GM18870 (cell line): ENCODE measurements at regions not wholly inside any gene's neighbourhood (a gene's known extent, or its start where the extent isn't known, plus 50 kb on each side); places are given as distances from the start of the nearest gene placed in this dataset.

Experiments
- ATAC-seq: cut with Tn5 transposase; IDR thresholded peaks from one replicate; pipeline ENCODE4 v1.9.1; 2021; ENCODE audit warnings: moderate library complexity; ENCODE audit not compliant: unreplicated experiment

DNA sequence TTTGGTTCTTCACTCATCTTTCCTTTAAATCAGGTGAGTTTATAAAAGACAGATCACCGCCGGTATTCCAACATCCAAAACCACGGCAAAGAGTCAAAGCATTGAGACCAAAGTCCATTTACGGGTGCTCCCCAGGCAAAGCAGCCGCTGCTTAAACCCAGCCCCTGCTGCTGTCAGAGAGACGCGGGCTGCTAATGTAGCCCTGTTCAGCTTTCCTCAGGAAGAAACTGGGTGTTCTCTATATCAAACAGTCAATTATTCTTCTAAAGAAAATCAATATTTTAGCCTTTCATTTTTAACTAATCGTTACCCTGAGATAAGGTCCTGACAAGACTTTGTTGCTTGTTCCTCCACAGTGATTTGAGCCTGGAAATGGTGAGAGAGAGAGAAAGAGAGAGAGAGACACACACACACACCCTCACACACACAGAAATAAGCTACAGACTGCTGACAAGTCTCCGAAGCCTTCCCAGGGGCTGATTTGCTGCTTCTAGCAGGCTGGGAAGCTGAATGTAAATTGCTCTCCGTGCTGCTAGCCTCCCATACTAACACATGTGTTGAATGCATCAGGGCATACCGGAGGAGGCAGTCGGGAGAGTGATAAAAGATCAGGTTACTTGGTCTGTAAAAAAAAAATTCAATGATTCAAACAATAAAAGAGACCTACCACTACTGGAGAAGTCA lies 183.0 kb upstream of the ANK3 start:
- ATAC-seq = no peak

DNA sequence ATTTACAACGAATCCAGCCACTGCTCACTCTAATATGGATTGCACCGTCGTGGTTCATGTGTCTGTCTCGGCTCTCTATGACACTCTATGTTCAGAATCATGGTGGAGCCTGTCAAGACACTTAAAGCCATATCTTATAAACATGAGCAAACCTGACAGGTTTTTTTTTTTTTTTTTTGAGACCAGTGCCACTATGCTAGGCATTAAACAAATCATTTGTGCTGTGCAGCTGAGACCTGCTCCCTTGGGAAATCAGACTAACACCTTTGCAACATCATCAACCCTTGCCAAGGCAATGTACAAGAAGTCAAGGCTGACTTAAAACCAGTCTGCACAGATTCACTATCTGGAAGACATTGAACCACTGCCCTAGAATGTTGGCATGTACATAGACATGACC lies 181.2 kb upstream of the ANK3 start:
- ATAC-seq = no peak

DNA sequence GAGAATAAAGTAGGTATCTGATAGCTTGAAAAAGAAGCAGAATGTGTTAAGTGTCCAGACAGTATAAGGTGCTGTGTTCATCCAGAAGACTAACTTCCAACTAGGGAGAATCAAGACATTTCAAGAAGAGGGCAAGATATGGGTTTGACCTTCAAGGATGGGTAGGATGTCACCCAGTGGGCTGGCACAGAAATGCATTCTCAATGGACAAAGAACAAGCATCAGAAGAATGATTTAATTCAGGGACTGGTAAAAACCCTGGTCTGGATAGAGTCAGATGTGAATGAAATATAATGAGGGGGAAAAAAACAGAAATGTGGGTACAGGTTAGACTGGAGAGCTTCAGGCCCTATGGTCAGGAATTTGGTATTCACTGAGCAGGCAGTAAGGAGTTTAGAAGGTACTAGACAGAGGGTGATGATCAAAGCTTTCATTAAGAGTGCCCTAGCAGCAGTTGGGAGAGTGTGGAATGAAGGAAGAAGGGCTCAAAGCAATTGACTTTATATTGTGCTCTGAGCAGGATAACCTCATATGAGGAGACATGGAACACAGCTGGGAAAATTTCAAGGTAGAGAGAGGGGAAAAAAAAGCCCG lies 180.7 kb upstream of the ANK3 start:
- ATAC-seq = no peak

DNA sequence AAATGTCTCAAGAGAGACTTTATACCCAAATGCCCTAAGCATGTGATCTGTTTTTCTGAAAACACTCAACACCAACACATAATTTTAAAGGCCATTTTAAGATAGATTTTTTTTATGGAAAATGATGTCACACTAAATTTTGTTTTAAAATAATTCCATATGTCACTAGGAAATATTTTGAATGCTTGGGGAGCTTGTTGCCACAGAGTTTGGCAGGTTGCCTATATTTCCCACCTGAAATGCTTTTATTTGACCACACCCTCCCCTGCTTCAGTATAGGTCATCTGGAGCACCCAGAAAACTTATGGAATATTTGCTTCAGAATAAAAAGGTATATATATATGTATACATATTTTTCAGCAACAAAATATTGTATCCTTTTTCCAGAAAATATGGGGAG lies 180.0 kb upstream of the ANK3 start:
- no peak for ATAC-seq

DNA sequence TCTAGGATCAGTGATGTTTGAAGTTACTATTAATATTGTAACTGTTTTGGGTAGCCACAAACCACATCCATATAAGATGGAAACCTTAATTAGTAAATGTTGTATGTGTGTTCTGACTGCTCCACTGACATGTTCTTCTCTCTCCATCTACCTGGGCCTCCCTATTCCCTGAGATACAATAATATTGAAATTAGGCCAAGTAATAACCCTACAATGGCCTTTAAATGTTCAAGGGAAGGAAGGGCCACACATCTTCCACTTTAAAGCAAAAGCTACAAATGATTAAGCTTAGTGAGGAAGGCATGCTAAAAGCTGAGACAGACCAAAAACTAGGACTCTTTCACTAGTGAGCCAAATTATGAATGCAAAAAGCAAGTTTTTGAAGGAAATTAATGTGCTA lies 176.4 kb upstream of the ANK3 start:
- ATAC-seq = no peak

DNA sequence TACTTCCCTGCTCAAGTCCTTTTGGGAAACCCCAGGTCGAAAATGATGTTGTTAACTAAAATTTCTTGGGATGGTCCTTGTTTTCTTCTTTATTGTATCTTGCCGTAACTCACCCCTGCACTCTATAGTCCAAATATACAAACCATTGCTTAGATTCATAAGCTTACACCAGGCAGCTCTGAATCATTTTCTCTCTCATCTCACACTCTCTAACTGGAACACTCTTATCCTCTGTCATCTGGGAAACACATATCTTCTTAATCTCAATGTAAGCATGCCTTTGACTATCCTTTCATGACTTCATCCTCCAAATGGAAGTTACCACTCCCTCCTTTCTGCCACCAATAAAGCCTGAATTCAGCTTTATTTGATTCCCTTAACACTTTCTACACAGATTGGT lies 175.8 kb upstream of the ANK3 start:
- ATAC-seq = no peak

DNA sequence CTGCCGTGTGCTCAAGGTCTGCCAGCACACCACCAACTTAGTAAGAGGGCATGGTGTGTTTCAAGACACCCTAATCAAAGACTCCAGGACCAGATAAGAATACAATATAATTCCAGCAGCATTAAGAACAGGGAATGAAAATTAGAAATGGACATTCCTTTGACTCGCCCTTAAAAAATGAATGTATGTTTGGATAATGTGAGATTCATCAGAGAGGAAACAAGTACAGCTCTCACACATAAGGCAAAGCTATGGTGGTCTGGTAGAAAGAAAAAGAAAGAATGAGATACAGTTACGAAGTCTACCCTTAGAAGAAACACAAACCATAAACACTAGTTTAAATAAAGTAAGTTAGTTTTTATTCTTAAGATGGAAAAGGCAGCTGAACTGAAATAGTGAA lies 174.8 kb upstream of the ANK3 start:
- no peak for ATAC-seq

DNA sequence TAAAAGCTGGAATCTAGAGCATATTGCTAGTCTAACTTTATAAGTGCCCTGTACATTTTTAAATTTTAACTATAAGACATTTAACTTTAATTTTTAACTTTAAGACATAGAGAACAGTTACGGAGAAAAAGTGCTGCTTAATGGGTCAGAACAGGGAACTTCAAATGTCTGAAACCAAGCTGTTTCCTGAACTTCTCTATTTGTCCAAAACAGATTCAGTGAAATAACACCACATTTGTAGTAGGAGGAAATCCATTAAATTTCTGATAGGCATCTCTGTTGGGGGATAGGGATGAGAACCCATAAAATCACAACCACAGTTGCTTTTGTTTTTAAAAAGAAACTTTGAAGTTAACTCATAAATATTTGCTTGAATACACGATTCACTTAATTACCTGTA lies 170.8 kb upstream of the ANK3 start:
- no peak for ATAC-seq

DNA sequence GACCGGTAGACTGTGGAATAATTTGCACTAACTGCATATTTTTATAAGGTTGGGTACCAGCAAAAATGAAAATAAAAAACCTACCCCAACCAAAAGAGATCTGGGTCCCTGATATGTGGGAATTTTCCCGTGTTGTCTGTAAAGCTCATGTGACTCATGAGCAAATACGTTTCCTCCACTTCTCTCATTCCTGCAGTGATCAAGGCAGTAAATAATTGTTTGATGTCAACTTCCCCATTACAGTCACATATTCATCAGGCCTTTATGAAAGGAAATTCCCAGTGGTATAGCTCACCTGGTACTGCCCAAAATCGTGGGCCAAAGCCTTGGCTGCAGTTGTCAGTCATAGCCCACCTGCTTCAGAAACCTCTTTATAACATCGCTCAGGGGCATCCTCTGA lies 166.0 kb upstream of the ANK3 start:
- no peak for ATAC-seq

DNA sequence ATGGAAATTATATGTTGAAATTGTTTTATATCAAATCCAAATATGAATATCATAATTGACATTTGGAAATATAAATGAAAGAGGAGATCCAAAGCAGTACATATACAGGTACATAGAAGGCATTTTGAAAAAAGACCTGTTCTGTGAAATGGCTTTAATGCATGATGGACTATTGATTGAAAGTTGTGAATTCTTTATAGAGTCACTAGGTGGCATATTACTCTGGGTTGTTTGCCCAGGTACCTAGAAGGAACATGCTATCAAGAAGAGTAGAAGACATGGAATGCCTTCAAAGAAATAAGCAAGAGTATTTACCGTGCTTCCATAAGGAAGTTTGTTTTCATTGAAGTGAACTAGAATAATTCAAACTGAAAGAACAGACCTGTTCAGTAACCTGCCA lies 160.0 kb upstream of the ANK3 start:
- ATAC-seq = no peak

DNA sequence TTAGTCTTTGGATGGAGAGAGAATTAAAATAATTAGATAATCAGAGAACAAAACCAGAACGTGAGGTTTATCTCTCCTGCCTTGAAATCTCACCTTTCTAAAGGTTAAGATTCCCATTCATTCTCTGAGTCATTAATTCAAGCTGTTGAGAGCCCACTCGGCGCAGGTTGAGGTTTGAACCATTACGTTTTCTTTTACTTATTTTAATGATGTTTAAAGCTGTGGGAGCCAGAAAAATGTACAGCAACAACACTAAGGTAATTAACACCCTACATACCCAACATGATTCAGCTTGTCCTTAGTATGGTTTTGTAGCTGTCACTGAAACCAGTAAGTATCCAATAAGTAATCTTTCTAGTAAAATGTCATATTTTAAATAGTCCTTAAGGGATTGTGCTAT lies 153.0 kb upstream of the ANK3 start:
- no peak for ATAC-seq

DNA sequence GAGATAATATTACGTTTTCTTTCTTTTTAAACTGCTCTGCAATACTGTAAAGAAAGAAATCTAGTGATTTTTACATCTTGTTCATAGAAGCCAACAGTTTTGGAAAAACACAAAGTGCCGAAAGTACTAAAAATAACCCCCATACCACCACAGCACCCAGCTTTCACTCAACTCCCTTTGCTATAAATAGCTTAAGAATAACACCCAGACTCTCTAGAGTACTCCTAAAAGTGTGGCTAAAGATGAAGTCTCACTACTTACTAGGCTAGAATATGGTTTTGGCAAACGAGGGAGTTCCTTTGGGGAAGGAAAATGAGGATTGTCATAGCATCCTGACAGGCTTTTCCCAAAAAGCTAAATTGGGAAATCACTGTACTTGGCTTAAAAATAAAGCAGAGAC lies 151.8 kb upstream of the ANK3 start:
- ATAC-seq = no peak

DNA sequence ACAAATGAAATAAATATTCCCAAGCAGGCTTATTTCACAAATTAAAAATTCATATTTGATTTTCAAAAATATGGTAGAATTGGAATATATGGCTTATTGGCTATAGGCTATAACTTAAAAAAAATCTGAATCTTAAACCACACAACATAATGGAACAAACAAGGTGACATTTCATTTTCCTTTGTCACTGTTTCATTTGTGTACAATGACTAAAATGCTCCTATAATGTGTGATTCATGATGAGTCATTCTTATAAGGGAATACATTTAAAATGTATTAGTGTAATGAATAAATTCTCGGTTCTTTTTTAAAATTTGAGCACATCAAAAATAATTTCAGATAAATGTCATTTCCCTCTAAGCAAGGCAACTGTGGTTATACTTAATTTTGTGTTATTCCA lies 148.0 kb upstream of the ANK3 start:
- no peak for ATAC-seq

DNA sequence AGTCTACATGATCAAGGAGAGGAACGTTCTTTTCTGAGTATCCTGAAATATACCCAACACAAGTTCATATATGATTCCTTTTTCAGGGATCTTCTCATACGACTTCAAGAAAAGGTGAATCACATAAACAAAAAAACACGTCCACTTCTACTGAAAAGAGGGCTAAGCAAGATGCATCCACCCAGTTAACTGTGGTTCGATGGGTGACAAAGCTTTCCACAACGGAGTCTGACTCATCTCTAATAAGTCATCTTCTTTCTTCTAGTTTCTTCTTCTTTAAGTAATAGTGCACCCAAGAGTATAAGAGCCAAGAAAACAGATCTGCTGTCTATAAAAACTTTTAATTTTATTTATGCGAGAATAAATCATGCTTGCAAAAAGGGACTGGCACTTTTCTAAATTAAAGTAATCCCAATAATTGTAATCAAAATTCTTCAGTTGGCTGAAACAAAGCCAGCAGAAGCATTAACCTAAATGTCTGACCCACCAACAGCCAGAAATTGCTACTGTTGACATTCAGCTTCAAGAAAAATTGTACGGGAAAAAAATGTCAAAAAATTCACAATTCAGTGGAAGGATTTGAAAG lies 146.9 kb upstream of the ANK3 start:
- ATAC-seq = no peak

DNA sequence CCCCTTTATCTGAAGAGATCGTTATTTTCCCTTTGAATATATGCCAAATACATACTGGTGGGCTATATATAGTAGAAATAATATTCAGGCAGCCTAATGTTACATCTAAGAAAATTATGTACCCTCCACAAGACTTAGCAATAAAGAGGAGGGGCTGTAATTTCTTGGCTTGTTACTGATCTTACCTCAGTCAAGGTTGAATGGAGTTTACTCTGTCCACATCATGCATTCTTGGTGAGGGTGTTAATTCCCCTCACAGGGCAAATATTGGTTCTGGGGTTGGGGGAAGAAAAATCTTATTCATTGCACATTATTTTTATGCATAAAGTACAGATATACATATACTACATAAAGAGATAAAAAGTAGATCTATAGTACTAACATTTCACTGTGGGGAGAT lies 145.8 kb upstream of the ANK3 start:
- no peak for ATAC-seq

DNA sequence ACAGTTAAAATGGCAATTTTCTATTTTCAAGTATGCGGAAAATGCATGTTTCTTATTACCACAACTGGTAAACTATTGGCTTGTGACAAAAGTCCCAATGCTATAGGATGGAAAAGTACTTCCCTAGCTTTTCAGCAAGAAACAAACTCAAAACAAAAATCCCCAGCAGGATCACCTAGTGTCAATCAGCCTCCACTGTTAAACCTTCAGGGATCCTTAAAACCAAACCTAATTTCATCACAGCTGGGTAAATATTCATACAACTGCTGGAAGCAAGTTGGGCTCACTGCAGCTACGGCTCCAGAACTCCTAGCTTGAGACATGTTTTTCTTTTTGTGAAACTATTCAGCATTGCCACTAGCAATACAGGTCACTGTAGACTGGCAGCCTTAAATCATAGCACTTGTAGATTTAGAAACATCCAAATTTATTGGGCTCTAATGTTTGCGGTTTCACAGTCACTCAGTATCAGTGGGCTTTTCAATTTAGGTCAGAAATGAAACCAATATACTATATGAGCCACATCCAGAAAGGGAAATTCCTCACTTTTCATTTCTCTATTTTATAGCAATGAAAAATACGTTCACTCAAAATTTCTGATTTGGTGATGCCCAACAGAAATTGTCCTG lies 145.2 kb upstream of the ANK3 start:
- ATAC-seq = peak; percentile 46

DNA sequence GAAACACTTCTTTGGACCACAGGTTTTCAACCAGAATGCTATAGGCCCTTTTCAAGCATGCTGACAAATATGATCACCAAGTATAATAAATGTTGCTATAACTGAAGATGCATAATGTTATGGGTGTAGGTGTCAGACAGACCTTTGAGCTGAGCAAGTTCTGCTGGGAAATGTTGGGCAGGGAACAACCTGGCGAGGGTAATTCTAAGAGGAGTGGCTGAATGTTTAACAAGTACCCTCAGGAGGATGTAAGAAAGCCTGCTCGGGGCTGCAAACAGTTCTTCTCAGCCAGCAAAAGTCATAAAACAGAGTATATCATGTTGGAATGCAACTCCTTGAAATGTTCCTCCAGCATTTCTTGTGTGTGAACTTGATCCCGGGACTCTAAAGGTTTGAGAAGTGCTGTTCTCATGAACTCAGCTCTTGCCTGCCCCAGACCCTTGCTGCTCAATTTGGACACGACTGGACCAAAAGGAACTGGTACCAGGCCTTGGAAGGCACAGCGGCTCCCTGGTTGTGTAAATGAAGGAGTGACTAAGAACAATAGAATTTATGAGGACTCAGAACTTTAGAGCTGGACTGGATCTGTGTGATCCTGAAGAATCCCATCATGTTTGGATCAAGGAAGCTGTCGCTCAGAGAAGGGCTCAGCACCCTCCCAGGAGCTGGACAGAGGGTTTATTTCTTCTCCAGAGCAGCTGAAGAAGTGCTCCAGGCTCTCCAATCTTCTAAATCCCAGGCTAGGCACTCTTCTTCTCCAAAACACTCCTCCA lies 143.2 kb upstream of the ANK3 start:
- no peak for ATAC-seq

DNA sequence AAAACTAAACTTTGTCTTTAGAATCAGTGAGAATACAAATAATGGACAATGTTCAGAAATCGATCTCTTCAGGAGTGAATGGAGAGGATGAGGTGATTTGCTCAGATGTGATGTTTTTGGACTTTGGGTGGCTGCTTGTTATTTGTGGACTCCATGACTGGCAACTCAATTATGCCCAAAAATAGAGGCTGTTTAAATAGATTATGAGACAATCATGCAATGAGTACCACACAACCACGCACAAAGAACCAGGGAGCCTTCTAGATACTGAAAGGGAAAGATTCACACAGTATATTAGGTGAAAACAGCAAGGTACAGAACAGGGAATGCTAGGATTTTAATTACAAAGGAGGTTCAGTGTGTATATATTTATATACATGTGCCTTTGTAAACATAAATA lies 141.3 kb upstream of the ANK3 start:
- no peak for ATAC-seq

DNA sequence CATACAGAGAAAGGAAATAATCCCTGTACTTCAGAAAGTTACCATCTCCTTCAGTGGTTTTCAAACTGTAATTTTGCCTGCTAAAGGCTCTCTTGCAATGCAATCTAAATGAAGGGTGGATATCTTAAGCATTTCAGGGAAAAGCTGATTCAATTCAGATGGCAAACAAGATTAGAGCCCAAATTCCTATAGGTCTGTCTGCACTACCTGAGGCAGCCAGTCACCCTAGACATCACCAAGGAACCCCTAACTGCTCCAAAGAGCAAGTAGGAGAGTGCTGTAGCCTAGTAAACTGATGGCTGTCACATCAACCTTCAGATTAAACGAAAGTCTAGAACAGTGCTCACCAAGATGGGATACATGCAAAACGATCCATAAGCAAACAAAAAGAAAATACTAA lies 138.0 kb upstream of the ANK3 start:
- ATAC-seq = no peak

DNA sequence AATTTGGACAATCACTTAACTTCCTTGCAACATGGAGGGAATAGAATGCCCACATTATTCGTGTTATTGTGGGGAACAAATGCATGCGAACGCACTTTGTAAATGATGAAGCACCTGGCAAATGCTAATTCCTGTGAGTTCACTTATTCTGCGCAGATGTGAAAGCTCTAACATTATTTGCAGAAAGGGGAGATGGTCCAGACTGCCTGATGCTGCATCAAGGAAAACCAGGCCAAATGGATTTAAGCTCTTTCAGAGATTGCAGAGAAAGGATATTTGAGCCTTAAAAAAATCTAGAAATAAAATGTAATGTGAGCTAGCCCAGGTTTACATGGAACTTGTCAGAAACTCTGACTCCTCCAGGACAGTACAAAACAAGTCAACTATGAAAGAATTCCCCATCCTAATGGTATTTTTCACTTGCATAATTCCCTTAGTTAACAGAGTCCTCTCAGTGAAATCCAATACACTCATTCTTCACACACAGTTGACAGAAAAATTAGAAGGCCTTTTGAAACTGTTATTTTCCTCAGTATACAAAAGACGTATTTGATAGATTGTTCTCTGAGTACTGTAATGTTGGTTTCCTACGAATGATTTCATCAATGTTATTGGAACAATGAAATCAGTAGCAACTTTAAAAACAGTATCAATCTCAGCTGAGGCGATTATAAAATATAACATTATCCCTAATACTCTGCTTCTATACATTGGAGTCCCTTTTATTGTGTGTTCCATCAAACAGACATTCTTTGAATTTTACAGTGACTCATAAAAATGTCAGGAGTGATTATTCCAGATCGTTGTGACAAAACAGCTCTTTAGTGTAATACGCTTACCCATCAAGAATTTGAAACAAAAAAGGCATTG lies 136.3 kb upstream of the ANK3 start:
- no peak for ATAC-seq

DNA sequence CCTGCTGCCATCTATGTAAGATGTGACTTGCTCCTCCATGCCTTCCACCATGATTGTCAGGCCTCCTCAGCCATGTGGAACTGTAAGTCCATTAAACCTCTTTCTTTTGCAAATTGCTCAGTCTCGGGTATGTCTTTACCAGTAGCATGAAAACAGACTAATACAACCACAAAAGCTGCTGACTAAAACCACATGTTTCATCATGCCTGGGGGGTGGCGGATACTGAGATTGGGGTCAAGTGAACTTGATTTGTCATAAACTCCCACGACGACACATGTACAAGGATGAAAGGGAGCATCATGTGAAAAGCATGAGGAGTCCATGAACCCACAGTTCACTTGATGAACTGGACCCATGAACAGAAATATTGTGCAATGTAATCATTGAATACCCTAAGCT lies 134.9 kb upstream of the ANK3 start:
- ATAC-seq = no peak
